HG03280 (cell line): ENCODE measurements at regions not wholly inside any gene's neighbourhood (a gene's known extent, or its start where the extent isn't known, plus 50 kb on each side); places are given as distances from the start of the nearest gene placed in this dataset.

Source experiments
- ATAC-seq: cut with Tn5 transposase; IDR thresholded peaks from one replicate; pipeline ENCODE4 v1.9.1; 2021; ENCODE audit warnings: mild to moderate bottlenecking, moderate library complexity; ENCODE audit not compliant: unreplicated experiment

DNA sequence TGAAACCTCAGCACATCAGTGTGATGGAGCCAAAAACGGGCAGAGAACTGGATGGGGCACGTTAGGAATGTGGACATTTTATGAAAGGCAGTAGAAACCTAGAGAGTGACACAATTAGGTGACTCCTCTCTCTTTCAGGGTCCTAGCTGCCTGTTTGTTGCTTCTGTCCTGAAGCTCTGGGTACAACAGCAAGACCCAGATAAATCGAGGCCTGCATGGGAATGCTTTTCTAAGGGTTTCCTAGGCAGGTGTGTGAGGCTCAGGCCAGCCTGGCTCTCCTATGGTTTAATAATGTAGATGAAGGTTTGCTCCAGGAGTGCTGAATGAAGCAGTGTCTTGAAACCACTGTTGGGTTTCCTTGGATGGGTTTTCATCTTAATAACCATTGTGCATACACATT, 517.1 kb upstream of the RAB6C start:
- no peak for ATAC-seq

DNA sequence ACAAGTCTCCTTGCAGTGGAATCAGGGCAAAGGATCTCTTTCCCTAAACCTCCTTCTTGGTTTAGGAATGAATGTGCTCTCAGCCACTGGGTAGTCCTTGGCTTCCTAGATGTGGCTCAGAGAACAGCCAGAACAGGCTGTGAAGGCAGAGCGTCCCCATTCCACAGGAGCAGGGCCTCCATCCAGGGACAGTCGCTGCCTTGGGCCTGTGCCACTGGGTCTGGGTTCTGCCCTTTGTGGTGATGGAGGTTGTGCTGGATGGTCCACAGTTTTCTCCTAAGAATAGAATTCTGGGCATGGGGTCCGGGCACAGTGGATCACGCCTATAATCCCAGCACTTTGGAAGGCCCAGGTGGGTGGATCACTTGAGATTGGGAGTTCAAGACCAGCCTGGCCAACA, 516.5 kb upstream of the RAB6C start:
- ATAC-seq, result no peak

DNA sequence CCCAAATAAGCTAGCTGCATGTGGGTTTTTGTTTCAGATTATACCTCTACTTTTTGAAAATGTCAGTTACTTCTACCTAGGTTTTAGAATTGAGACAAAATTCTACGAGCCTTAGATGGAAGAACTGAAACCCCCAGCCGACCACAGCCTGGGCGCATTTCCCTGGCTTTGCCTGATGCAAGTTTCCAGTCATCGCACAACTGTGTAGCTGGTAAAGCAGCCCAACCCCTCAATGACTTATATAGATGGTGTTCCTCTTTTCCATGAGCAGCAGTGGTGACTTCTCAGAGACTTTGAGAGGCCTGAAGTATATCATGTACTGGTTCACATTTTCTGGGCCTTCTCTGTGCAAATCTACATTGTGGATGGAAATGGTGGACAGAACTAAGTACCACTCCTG, 515.4 kb upstream of the RAB6C start:
- ATAC-seq, result no peak

DNA sequence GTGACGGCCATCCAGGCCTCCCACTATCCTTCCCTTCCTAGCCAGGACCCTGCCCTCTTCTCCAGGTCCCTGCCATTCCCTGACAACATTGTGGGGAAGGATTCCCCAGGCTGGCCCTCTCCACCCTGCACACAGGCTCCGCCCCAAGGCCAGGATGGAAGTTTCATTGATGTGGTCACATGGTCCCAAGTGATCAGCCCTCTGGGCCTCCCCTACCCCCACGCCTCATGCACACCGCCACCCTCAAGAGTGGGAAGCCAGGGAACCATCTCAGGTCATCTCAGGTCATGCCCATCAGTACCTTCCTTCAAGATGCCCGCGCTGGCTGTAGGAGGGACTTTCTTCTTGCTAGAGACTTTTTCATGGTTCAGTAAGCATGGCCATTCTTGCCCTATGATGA, 514.8 kb upstream of the RAB6C start:
- no peak for ATAC-seq

DNA sequence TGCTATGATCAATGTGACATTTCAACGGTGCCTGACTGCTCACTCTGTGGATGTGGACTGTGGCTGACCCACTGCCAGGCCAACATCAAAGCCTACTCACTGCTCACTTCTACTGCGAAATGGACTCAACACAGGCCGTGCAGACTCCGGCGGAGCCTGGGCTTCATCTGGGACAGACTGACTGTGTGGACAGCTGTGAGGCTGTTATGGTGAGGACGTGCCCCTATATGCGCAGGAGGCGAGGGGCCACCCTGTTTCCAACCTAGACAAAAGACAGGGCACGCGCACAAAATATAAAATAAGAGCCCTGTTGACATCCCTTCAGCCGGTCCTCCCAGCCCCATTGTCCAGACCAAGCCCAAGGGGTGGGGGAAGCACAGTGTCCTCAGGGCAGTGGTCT, 514.4 kb upstream of the RAB6C start:
- no peak for ATAC-seq

DNA sequence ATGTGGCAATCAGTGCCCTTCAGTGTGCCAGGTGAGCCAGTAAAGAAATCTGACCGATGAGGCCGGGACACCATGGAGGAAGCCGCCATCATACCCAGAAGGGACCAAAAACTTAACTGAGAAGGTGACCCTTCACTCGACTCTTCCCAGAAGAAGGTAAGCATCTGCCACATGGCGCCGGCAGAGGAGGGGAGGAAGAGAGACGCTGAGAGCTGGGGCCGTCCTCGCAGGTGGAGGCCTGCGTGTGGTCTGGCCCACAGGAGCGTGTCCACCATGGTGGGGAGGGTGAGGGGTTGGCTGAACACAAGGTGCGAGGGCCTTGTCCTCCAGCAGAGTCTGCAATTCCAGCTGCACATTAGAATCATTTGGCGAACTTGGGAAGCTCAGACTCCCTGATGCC, 513.1 kb upstream of the RAB6C start:
- ATAC-seq, result no peak

DNA sequence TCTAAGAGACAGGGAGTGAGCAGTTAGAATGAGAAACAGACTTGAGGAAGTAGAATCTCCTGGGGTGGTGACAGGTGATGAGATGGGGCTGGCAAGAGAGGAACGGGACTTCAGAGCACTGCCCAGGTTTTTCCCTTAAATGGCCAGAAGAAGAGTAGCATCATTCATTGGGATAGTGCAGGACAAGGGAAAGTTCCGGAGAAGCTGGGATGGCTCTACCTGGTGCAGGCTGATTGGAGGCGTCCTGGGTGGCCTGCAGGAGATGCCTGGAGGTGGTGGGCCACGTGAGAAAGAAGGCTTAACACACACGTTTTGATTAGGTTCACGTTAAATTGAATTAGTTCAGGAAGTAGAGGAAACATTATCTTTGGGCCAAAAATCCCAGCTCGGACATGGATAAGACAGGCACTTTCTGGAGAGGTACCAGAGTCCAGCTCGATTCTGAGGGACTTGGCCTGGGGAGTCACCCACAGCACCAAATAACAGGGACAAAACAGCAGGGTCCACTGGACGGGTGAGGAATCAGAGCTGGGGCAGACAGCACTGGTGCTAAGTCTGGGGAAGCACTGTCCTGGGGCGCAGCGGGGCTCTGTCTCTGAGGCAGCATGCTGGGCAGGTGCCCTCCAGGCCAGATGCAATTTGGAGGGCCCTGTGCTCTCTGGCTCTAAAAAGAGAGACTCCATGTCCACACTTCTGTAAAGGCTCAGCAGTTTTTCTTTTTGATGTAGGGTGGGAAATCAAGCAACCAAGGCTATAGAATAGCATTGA, 512.3 kb upstream of the RAB6C start:
- ATAC-seq, result no peak

DNA sequence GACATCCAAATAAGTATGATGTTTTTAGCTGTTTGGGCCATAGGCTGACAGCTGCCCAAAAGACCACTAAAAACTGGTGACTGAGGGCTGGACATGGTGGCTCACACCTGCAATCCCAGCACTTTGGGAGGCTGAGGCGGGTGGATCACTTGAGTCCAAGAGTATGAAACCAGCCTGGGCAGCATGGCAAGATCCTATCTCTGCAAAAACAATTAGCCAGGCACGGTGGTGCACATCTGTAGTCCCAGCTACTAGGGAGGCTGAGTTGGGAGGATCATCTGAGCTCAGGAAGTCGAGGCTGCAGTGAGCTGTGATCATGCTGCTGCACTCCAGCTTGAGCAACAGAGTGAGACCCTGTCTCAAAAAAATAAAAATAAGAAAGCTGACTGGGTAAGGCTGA, 511.5 kb upstream of the RAB6C start:
- ATAC-seq, result no peak

DNA sequence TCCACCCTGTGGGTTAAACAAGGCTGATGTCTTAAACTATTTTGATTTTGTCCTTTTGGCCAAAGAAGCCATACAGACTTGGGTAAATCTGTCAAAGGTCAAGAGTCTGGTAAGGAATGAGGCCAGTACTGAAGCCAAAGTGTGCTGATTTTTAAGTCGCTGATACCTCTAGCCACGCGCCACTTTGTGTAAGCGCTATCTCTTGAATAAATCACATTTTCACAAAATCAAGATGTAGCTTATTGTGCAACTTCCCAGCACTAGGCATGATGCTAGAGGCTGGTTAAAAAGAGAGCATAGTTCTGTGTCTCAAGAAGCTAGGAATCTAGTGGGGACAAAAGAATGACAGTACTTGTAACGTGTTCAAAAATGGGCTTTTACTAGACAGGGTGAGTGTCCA, 510.6 kb upstream of the RAB6C start:
- ATAC-seq, result no peak

DNA sequence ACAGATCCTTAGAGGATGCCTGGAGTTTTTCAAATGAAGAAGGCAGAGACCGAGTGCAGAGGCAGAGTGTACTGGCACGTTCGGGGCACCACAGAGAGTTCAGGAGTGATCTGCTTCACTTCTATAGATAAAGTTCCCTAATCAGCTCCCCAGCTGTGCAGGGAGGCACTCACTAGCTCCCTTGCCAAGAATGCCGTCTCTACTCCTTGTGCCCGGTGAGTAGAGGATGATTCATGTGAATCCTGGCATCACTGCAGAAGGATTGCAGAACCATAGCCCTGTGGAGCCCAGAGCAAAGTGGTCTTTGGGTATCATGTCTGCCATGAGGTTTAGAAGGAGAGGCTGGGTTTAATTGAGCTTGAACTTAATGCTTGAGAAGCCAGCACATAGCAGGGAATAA, 510.1 kb upstream of the RAB6C start:
- no peak for ATAC-seq

DNA sequence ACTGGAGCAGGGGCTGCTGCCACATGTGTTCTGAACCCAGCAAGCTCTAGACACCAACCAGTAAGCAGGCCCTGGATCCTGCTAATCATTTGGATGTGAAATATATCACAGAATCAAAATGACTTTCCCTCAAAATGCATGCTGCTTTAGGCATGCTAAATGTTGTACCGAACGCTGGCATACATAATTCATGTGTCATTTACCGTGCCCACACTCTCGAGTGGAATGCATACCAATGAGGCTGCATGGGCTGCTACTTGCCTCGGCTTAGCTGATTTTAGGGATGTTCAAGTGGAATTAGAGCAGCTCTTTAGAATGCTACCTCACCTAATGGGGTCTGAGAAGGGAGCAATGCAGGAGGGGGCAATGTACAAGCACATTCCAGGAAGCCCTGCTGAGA, 509.6 kb upstream of the RAB6C start:
- ATAC-seq, result no peak

DNA sequence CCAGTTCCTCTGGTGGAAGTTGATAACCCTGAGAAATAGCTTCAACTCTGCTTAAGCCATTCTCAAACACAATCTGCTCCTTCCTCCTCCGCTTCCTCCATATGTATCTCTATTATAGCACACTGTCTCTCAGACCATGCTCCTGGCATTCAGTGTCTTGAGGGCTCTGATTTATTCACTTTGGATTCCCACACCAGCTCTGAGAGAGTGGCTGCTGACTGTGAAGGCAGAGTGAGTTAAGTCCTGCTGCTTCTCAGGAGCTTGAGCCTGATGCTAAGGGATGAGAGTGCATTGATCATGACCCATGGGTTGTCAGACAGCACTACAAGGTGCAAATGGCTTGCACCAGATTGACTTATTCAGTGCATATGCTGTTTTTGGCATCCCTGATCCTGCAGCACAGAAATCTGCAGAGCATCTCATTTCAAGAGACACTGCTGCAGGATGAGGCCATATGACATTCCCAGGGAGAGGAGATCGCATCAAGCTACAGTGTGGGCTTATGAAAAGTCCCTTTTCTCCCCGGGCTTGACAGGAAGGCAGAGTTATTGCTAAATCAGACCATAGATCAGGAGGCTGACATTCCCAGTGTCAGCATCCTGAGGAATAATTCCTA, 500.5 kb upstream of the RAB6C start:
- no peak for ATAC-seq

DNA sequence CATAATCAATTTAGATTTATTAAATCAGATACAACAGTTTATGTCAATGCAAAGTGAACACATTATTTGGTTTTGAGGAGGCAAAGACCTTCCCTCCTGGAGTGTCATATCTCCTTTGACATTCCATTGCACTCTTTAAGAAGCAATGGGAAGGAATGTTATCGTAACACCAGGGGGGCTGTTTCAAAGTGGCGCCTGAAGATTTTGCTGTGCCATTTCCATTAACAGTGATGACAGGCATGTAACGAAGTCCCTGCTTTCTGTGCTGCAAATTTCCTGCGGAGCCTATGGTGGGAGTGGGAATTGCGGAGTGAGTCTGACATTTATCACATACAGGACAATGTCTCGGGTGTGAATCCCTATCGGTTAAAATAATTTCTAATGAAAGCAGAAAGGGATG, 499.6 kb upstream of the RAB6C start:
- no peak for ATAC-seq

DNA sequence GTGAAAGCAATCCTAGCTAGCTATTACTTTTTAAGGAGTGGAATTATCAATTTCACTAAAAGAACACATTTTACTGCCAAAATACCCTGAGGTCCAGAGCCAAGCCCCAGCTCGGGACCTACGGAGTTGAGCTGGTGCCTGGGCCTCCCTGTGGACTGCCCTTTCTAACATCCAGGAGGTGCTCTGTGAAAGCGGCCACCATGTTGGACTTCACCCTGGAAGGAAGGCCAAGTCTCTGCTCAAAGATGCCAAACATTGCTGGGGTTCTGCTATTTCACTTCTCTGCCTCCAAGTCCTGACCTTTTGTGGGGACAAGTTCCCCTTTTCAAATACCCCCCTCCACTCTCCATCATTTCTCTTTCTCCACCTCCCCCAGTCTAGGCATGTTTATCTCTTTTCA, 498.7 kb upstream of the RAB6C start:
- no peak for ATAC-seq

DNA sequence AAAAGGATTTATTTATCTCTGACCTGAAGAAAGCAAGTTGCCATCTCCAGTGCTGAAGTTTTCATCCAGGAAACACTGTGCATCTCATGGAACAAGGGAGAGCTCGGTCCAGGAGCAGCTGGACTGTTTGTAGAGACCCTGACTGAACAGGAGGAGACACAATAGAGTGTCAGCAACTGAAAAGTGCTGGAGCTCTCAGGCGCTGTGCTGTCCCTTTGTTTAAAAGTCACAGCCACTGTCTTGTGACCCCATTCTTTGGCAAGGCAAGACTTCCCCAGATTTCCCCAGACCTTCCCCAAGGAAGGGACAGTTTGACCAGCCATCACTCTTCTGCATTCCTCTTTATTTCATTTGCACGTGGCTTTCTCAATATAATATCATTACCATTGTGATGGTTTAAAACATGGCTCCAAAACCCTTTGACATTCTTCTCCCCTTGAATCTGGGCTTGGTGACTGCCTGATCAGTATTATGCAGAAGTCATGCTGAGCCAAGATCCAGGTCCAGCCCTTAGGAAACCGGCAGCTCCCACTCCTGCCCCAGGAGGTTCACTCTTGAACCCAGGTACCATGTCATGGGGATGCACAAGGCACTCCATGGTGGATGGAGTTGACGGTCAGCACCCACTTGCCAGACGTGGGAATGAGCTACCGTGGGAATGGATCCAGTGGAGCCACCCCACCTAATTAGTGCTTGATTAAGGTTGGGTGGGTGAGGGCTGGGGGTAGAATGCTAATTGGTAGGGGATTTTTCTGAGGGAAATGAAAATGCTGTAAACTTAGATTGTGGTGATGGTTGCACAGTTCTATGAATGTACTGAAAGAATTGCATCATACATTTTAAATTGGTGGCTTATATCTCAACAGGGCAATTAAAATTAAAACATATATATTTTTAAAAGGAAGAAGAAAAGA, 497.9 kb upstream of the RAB6C start:
- no peak for ATAC-seq

DNA sequence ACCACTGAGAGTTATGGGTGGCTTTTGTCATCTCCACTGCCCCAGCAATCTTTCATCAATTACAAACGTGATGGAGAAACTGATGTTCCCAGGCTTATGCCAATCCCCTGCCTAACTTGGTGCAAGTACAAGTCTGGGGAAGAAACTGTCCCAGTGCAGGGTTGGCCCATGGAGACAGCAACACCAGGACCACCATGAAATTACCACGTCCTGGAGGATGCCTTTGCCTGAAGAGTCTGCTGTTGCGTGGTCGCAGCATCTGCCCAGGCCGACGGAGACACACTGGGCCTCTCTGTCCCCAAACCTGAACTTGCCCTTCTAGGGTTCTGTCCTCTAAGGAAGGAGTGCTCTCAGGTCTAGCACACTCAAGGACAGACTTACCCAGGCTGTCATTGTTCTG, 496.8 kb upstream of the RAB6C start:
- no peak for ATAC-seq

DNA sequence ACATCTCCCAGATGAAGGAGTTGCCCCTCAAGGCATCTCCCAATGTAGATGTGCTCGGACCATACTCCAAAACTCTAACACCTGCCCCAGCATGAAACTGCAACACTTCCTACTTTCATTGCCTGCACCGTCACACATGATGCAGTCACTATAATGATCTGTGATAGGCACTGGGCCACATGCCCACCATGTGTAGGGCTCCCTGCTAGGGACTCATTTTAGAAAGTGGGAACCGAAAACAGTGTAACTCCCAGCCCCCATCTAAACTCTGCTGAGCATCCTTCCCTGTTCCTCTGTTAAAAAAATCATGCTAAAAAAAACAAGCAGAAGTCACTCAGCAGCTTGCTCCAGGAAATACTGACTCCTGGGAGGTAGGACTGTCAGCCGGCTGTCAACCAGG, 496.1 kb upstream of the RAB6C start:
- peak; percentile 48 for ATAC-seq

DNA sequence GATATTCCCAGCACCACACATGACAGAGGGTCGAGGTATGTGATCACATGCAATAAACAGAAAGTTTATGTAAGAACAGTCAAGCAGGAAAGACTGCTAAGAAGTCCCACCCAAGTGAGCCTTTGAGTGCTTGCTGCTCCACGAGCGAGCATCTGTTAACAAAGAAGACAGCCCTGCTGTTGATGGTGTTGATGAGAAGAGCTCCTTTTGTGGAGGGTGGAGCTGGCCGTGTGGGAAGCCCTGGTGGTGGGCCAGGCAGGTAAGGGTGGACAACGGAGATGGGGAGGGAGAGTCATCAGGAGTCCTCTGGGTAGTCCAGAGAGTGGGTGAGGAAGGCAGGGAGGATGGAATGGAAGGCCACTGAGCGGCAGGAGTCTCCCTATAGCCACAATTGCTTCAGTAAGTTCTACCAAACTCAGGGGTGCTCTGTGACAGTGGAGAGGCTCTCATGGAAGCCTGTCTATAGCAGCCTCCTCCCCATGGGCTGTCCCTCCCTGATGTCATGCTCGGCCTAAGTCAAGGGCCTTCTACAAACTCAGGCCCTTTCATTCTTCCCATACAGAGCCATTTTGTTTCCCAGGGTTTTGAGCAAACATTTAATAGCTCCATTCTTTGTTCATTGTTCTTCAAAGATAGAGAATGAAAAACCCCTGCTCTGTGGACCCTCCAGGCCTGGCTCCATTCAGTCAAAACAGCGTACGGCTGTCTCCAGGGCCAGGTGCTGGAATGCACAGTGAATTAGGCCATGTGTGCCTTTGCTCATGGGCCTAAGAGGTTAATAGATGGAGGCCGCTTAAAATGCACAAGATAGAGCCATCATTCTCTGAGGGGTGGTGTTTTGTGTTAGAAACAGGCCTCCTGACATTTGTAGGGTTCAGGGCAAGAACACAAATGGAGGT, 494.2 kb upstream of the RAB6C start:
- ATAC-seq, result no peak

DNA sequence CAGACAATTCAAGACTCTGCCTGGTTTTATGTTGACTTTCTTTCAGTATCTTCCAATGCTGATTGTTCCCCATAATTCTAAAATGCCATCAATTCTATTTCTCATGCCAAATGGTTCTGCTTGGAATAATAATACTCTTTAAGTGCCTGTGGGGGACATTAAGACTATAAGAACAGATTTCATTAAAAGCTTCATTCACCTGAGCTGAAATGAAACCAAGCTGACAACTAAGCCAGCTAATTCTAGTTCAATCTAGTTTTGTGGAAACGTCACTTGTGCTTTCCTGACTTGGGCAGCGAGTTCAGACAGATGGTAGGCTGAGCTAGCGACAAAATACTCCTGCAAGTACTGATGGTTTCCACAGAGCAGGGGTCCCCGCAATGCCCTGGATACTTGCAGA, 491.1 kb upstream of the RAB6C start:
- ATAC-seq, result no peak

DNA sequence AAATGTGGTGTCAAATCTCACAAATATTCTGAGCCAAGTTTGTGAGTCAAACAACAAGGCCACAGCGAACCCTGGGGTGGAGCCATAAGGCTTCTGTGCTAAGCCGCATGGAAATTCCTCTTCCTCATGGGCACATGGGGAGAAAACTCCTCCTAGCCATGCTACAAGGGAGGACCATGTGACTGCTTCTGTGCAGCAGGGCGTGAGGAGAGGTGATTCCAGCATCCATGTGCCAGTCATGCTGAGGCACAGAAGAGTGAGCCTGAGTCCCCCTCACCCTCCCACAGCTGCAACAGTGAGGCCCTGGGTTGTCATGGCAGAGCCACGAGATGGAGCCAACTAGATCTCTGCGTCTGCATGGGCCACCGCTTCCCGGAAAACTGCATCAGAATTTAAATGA, 488.8 kb upstream of the RAB6C start:
- ATAC-seq, result no peak

DNA sequence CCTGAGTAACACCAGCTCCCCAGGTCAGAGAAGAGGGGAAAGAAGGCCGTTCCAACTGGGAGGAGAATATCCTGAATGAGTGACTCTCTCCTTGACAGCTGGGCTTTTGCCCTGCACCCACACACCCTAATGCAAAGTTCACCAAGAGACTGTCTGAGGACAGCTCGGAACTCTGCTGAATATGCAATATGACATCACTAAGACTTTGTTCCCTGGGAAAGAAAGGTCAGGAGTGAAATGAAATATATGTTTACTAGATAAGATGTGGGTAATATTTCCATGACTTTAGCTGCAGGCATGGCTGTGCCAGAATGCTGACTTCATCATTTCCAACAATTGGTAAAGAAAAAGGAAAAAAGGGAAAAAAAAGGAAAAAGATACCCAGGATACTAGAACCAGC, 488.2 kb upstream of the RAB6C start:
- ATAC-seq, result no peak
